ENCODE measurements at regions not wholly inside any gene's neighbourhood (a gene's known extent, or its start where the extent isn't known, plus 50 kb on each side); places are given as distances from the start of the nearest gene placed in this dataset.
"Not testable (repeated sequence)": the region's sequence is repeated elsewhere in the genome, so short reads cannot be mapped to it uniquely, and the experiment has no call there.

- POLR2A ChIA-PET: no interaction called here
- no peak for DNase-seq (ENCODE audit: extremely low spot score)
- CTCF ChIA-PET: no interaction called here
- no peak for TF ChIP-seq CTCF (IDR thresholded peaks at IDR 0.05; ENCODE audit: control extremely low read depth, extremely low read depth, low read depth, missing control alignments)
Observed at GRCh38 chr21:31514598-31514997, 144.9 kb upstream of the SOD1 start.

DNA sequence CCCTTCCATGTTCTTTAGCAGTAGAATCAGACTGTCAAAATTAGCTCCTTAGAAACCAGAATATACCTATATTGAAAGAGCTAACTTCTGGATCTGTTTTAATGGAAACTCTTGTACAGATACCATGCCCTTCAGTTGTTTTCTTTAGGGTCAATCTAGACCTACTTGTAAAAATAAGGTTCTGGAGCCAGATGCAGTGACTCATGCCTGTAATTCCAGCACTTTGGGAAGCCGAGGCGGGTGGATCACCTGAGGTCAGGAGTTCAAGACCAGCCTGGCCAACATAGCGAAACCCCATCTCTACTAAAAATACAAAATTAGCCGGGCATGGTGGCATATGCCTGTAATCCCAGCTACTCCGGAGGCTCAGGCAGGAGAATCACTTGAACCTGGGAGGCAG, 146.0 kb upstream of the SOD1 start:
- CTCF ChIA-PET, POLR2A ChIA-PET: not testable (repeated sequence)

GRCh38 chr21:31511999-31512398, 147.5 kb upstream of the SOD1 start:
- CTCF ChIA-PET; DNase-seq (ENCODE audit: extremely low spot score); POLR2A ChIA-PET: not testable (repeated sequence)

More for the DNA sequence above, 146.0 kb upstream of the SOD1 start:
- not testable (repeated sequence) for DNase-seq (ENCODE audit: extremely low spot score)

GRCh38 chr21:31511258-31511657, 148.2 kb upstream of the SOD1 start:
- TF ChIP-seq CTCF (IDR thresholded peaks at IDR 0.05; ENCODE audit: control extremely low read depth, extremely low read depth, low read depth, missing control alignments): no peak
- ChIA-PET POLR2A (no interaction called here), CTCF (no interaction called here)
- no peak for DNase-seq (ENCODE audit: extremely low spot score)

- POLR2A ChIA-PET: no interaction called here
- DNase-seq (ENCODE audit: extremely low spot score): peak; percentile 34
- CTCF ChIA-PET: no interaction called here
- peak; percentile 29 for TF ChIP-seq CTCF (IDR thresholded peaks at IDR 0.05; ENCODE audit: control extremely low read depth, extremely low read depth, low read depth, missing control alignments)
Observed at GRCh38 chr21:31509194-31510017, 150.1 kb upstream of the SOD1 start.

DNA sequence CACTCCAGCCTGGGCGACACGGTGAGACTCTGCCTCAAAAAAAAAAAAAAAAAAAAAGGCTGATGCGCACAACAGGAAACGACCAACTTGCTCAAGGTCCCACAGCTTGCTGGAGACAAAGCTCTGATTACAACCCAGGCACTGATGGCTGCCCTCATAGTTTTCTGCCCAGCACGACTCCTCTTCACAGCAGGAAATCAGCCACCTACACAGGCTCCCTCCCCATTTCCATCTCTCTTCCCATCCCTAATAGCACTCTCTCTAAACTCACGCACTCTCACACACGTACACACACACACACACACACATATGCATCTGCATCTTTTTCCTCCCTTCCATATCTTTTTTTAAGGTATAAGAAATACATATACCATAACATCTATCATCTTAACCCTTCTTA, 153.5 kb upstream of the SOD1 start:
- ChIA-PET CTCF (interaction anchor here (1.9 kb wide), 1 partner anchor 12 kb away, joined by 3 read pairs; no protein-coding TSS in a partner anchor), POLR2A (no interaction called here)
- no peak for DNase-seq (ENCODE audit: extremely low spot score)
- TF ChIP-seq CTCF (IDR thresholded peaks at IDR 0.05; ENCODE audit: control extremely low read depth, extremely low read depth, low read depth, missing control alignments): no peak

- DNase-seq (ENCODE audit: extremely low spot score): no peak
- ChIA-PET POLR2A (no interaction called here), CTCF (no interaction called here)
- no peak for TF ChIP-seq CTCF (IDR thresholded peaks at IDR 0.05; ENCODE audit: control extremely low read depth, extremely low read depth, low read depth, missing control alignments)
Observed at GRCh38 chr21:31503939-31504338, 155.6 kb upstream of the SOD1 start.

DNA sequence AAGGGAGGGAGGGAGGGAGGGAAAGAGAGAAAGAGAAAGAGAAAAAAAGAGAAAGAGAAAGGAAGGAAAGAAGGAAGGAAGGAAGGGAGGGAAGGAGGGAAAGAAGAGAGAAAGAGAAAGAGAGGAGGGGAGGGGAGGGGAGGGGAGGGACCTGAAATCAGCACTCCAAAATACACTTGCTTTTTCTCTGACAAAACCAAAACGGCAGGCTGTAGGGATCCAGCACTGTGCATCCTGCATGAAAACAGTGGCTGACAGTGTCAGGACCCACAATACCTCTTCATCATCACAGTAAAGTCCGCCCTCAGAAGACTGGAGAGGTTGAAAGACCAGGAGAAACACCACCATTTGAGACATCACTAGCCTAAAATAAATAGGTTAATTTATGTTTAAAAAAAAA, 156.0 kb upstream of the SOD1 start:
- POLR2A ChIA-PET: no interaction called here
- CTCF ChIA-PET: no interaction called here
- DNase-seq (ENCODE audit: extremely low spot score): no peak
- no peak for TF ChIP-seq CTCF (IDR thresholded peaks at IDR 0.05; ENCODE audit: control extremely low read depth, extremely low read depth, low read depth, missing control alignments)

All from GM10248 (cell line).